OCI-LY1 (cell line): ENCODE measurements at regions not wholly inside any gene's neighbourhood (a gene's known extent, or its start where the extent isn't known, plus 50 kb on each side); places are given as distances from the start of the nearest gene placed in this dataset.

ENCODE experiments used
- H2AFZ ChIP-seq: fragments of 200-600 bp; sonication (generic), shearing (Covaris generic); 2 replicates; pipeline ENCODE4 v1.6.0; 2014; ENCODE audit warnings: antibody characterized with exemption, mild to moderate bottlenecking, low read length
- H3F3A ChIP-seq: fragments of 200-600 bp; sonication (generic), shearing (Covaris generic); 2 replicates; pipeline ENCODE4 v1.6.0; 2014; ENCODE audit warnings: mild to moderate bottlenecking, antibody characterized with exemption, low read length, moderate library complexity; ENCODE audit not compliant: insufficient read depth
- H3K27ac ChIP-seq: fragments of 200-600 bp; sonication (generic); 2 replicates; pipeline ENCODE4 v1.5.1; 2014; ENCODE audit warnings: low read length, mixed run types, mild to moderate bottlenecking, low read depth; ENCODE audit not compliant: poor library complexity, severe bottlenecking
- H3K27me3 ChIP-seq: fragments of 200-600 bp; sonication (generic); 2 replicates; pipeline ENCODE4 v1.6.0; 2014; ENCODE audit warnings: antibody characterized with exemption, mild to moderate bottlenecking, low read length, moderate library complexity; ENCODE audit not compliant: insufficient read depth
- H3K36me3 ChIP-seq: fragments of 200-600 bp; sonication (generic); 2 replicates; pipeline ENCODE4 v1.6.1; 2014; ENCODE audit warnings: mild to moderate bottlenecking, antibody characterized with exemption, low read length, moderate library complexity, mixed read lengths; ENCODE audit not compliant: insufficient read depth
- H3K4me1 ChIP-seq: fragments of 200-600 bp; sonication (generic); 2 replicates; pipeline ENCODE4 v1.5.1; 2014; ENCODE audit warnings: mild to moderate bottlenecking, low read length, moderate library complexity; ENCODE audit not compliant: insufficient read depth, severe bottlenecking
- H3K4me2 ChIP-seq: fragments of 200-600 bp; sonication (generic), shearing (Covaris generic); 2 replicates; pipeline ENCODE4 v1.6.1; 2014; ENCODE audit warnings: low read length
- H3K4me3 ChIP-seq: fragments of 200-600 bp; sonication (generic); 2 replicates; pipeline ENCODE4 v1.5.1; 2014; ENCODE audit warnings: low read length, low read depth, mild to moderate bottlenecking, mixed read lengths; ENCODE audit not compliant: poor library complexity, severe bottlenecking
- H3K79me2 ChIP-seq: fragments of 200-600 bp; shearing (Covaris generic); 2 replicates; pipeline ENCODE4 v1.6.1; 2016; ENCODE audit warnings: mixed run types, low read length, mixed read lengths; ENCODE audit not compliant: insufficient read depth
- H3K9ac ChIP-seq: fragments of 200-600 bp; sonication (generic), shearing (Covaris generic); 2 replicates; pipeline ENCODE4 v1.6.1; 2014; ENCODE audit warnings: mild to moderate bottlenecking, low read length, mixed read lengths
- H3K9me2 ChIP-seq: fragments of 200-600 bp; sonication (generic), shearing (Covaris generic); 2 replicates; pipeline ENCODE4 v1.6.1; 2014; ENCODE audit warnings: low read depth, mild to moderate bottlenecking, low read length, mixed read lengths
- H3K9me3 ChIP-seq: fragments of 200-600 bp; shearing (Covaris generic); 2 replicates; pipeline ENCODE4 v1.6.1; 2014; ENCODE audit warnings: low read length, mixed read lengths
- H4K20me1 ChIP-seq: fragments of 200-600 bp; sonication (generic), shearing (Covaris generic); 2 replicates; pipeline ENCODE4 v1.6.0; 2016; ENCODE audit warnings: mild to moderate bottlenecking, low read length; ENCODE audit not compliant: insufficient read depth
- CTCF ChIP-seq: fragments of 200-600 bp; sonication (generic), shearing (Covaris generic); IDR thresholded peaks from 2 replicates; pipeline ENCODE4 v1.5.1; 2017; ENCODE audit warnings: mild to moderate bottlenecking, antibody characterized with exemption, low read length, moderate library complexity, mixed read lengths
- EZH2 ChIP-seq: fragments of 200-600 bp; sonication (generic), shearing (Covaris generic); IDR thresholded peaks from 2 replicates; pipeline ENCODE4 v1.8.0; 2017; ENCODE audit warnings: borderline replicate concordance, mixed run types, mild to moderate bottlenecking, antibody characterized with exemption, low read length, moderate library complexity, mixed read lengths

- no peak for TF ChIP-seq CTCF
- TF ChIP-seq EZH2 = no peak
- no peaks in the 10 kb centered on the region for H3K4me1 ChIP-seq
- H2AFZ ChIP-seq = no peak overlapping the region
- no peaks in the 10 kb centered on the region for H3K27me3 ChIP-seq
- no peak overlapping the region for H3K9ac ChIP-seq
- no peaks in the 10 kb centered on the region for H4K20me1 ChIP-seq
- H3K9me3 ChIP-seq = no peaks in the 10 kb centered on the region
- H3K36me3 ChIP-seq = no peaks in the 10 kb centered on the region
- no peak overlapping the region for H3K27ac ChIP-seq
- H3K79me2 ChIP-seq = no peaks in the 10 kb centered on the region
- no peak overlapping the region for H3K4me3 ChIP-seq
- no peak overlapping the region for H3K4me2 ChIP-seq
- H3K9me2 ChIP-seq = no peaks in the 10 kb centered on the region
- H3F3A ChIP-seq = no peaks in the 10 kb centered on the region
Observed at GRCh38 chr18:73645160-73645715, 502.4 kb downstream of the FBXO15 start.

- no peaks in the 10 kb centered on the region for H4K20me1 ChIP-seq
- no peak overlapping the region for H3K9ac ChIP-seq
- no peak overlapping the region for H3K27ac ChIP-seq
- H3K9me3 ChIP-seq = no peaks in the 10 kb centered on the region
- no peak overlapping the region for H3K4me2 ChIP-seq
- H3K9me2 ChIP-seq = no peaks in the 10 kb centered on the region
- H3F3A ChIP-seq = no peaks in the 10 kb centered on the region
- TF ChIP-seq EZH2 = no peak
- H3K4me3 ChIP-seq = no peak overlapping the region
- no peaks in the 10 kb centered on the region for H3K27me3 ChIP-seq
- no peak overlapping the region for H2AFZ ChIP-seq
- H3K79me2 ChIP-seq = no peaks in the 10 kb centered on the region
- H3K4me1 ChIP-seq = no peaks in the 10 kb centered on the region
- no peaks in the 10 kb centered on the region for H3K36me3 ChIP-seq
Observed at GRCh38 chr18:73639788-73640187, 507.8 kb downstream of the FBXO15 start.

- H3K4me2 ChIP-seq = no peak overlapping the region
- H3K4me1 ChIP-seq = no peaks in the 10 kb centered on the region
- no peaks in the 10 kb centered on the region for H3K79me2 ChIP-seq
- H3K9me2 ChIP-seq = no peaks in the 10 kb centered on the region
- H2AFZ ChIP-seq = no peak overlapping the region
- no peaks in the 10 kb centered on the region for H3K27me3 ChIP-seq
- H3K9ac ChIP-seq = no peak overlapping the region
- H3K36me3 ChIP-seq = no peaks in the 10 kb centered on the region
- no peaks in the 10 kb centered on the region for H3K9me3 ChIP-seq
- H3K27ac ChIP-seq = no peak overlapping the region
- H4K20me1 ChIP-seq = no peaks in the 10 kb centered on the region
- H3K4me3 ChIP-seq = no peak overlapping the region
- H3F3A ChIP-seq = no peaks in the 10 kb centered on the region
- no peak for TF ChIP-seq EZH2
Observed at GRCh38 chr18:73638709-73639108, 508.9 kb downstream of the FBXO15 start.

GRCh38 chr18:73636355-73636754, 511.3 kb downstream of the FBXO15 start:
- Histone ChIP-seq H3K9me3 (no peaks in the 10 kb centered on the region), H3F3A (no peaks in the 10 kb centered on the region), H2AFZ (no peak overlapping the region), H3K27ac (no peak overlapping the region), H3K4me2 (no peak overlapping the region), H3K4me3 (no peak overlapping the region), H3K4me1 (no peaks in the 10 kb centered on the region), H3K36me3 (no peaks in the 10 kb centered on the region), H4K20me1 (no peaks in the 10 kb centered on the region), H3K9me2 (no peaks in the 10 kb centered on the region), H3K79me2 (no peaks in the 10 kb centered on the region), H3K9ac (no peak overlapping the region), H3K27me3 (no peaks in the 10 kb centered on the region)
- no peak for TF ChIP-seq EZH2
- TF ChIP-seq CTCF = no peak
